Breast epithelium (tissue), 3 donors: ENCODE measurements at regions not wholly inside any gene's neighbourhood (a gene's known extent, or its start where the extent isn't known, plus 50 kb on each side); places are given as distances from the start of the nearest gene placed in this dataset.

Source experiments
- CTCF ChIP-seq, 3 donors: fragments of 450-650 bp; IDR thresholded peaks; one replicate each; pipeline ENCODE4 v1.5.1; 2016 to 2017; ENCODE audit warnings: antibody characterized with exemption in 3 of 3, mild to moderate bottlenecking in 3 of 3, moderate library complexity in 3 of 3
- POLR2AphosphoS5 ChIP-seq, 3 donors: sonication (generic); formaldehyde crosslinking; IDR thresholded peaks; one replicate each; pipeline ENCODE4 v1.6.1; 2017; ENCODE audit warnings: antibody characterized with exemption in 3 of 3

GRCh38 chr4:137193564-137193963 lies 338.7 kb downstream of the PCDH18 start:
- TF ChIP-seq POLR2AphosphoS5 (IDR thresholded peaks at IDR 0.05) (no peak), CTCF (IDR thresholded peaks at IDR 0.05) (no peak)
